ENCODE measurements at regions not wholly inside any gene's neighbourhood (a gene's known extent, or its start where the extent isn't known, plus 50 kb on each side); places are given as distances from the start of the nearest gene placed in this dataset.

DNA sequence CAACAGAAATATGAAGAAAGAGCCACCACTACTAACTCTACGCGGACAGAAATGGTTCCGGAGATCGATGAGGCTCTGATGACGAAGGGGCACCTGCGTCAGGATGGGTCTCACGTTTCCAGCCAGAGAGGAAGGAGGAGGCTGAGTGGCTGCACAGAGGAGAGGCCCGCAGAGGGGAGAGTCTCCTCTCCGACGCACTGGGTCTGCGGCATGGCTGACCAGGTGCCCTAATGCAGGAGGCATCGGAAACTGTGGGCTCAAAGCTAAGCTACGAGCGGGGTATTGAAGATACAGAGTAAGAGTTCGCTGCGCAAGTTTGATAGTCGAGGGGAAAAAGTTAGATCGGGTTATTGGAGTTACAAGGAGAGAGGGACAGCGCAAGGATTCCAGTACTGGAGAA lies 69.9 kb downstream of the TTLL2 start:
- TF ChIP-seq EZH2 (IDR thresholded peaks at IDR 0.05; ENCODE audit: borderline replicate concordance, low read depth, low read length, severe bottlenecking): no peak
- TF ChIP-seq CTCF (IDR thresholded peaks at IDR 0.05; ENCODE audit: borderline replicate concordance, extremely low read depth, low read length, poor library complexity, severe bottlenecking): no peak
